ENCODE measurements at regions not wholly inside any gene's neighbourhood (a gene's known extent, or its start where the extent isn't known, plus 50 kb on each side); places are given as distances from the start of the nearest gene placed in this dataset.

DNA sequence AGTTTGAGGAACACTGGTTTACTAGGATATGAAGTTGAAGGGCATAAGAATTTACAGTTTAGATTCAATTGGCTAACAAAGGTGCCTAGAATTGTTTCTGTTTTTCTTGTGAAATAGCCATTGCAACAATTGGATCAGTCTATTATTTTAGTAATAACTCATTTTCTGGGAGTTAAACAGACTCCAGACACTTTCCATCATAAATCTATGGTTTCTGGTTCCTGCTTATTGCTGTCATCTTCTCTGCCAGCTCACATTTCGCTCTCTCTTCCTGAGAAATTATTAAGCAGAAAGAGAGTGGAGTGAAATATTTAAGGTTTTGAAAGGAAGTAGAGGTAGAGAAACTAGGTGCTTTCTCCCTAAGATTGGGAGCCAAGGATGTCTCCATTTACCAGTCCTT is 165.1 kb upstream of the PRR16 start:
- TF ChIP-seq, protein P1, sequence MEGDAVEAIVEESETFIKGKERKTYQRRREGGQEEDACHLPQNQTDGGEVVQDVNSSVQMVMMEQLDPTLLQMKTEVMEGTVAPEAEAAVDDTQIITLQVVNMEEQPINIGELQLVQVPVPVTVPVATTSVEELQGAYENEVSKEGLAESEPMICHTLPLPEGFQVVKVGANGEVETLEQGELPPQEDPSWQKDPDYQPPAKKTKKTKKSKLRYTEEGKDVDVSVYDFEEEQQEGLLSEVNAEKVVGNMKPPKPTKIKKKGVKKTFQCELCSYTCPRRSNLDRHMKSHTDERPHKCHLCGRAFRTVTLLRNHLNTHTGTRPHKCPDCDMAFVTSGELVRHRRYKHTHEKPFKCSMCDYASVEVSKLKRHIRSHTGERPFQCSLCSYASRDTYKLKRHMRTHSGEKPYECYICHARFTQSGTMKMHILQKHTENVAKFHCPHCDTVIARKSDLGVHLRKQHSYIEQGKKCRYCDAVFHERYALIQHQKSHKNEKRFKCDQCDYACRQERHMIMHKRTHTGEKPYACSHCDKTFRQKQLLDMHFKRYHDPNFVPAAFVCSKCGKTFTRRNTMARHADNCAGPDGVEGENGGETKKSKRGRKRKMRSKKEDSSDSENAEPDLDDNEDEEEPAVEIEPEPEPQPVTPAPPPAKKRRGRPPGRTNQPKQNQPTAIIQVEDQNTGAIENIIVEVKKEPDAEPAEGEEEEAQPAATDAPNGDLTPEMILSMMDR (IDR thresholded peaks at IDR 0.05), result no peak
- H3K4me3 ChIP-seq, result no peak overlapping the region
- ATAC-seq (ENCODE audit: insufficient number of reproducible peaks, low FRiP score, low read depth), result no peak

DNA sequence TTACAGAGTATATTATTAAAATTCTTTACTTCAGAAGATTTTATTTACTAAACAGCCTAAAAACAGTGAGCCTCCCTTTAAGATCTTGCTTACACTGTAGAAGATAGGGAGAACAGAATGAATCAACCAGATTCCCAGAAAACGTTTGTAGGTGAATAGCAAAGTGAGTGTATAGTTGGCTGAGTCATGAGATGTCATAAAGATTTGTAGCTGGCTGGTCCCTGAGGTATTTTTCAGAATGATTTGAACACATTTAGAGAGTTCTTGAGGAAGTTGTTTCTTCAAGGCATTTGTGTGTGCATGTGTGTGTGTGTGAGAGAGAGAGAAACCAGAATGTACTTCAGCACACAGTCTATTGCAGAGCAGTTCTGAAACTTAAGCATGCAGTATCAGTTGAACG is 159.4 kb upstream of the PRR16 start:
- H3K4me1 ChIP-seq (ENCODE audit: control insufficient read depth in 1 of 2, low read depth in 2 of 2), result no peaks in the 10 kb centered on the region
- ATAC-seq (ENCODE audit: insufficient number of reproducible peaks, low FRiP score, low read depth) (no peak), DNase-seq (ENCODE audit: low spot score) (no peak)
- TF ChIP-seq, protein P1 (IDR thresholded peaks at IDR 0.05), result no peak
- no peaks in the 10 kb centered on the region for H3K27me3 ChIP-seq (replicated peaks; ENCODE audit: insufficient read depth)
- no peak overlapping the region for H3K27ac ChIP-seq
- no peaks in the 10 kb centered on the region for H3K36me3 ChIP-seq
- H3K4me3 ChIP-seq, result no peak overlapping the region
- H3K9me3 ChIP-seq, result no peaks in the 10 kb centered on the region

More for the DNA sequence above, 165.1 kb upstream of the PRR16 start:
- peaks cover 3 to 20% of the 10 kb centered on the region in 2 donors for H3K4me1 ChIP-seq (ENCODE audit: control insufficient read depth in 1 of 2, low read depth in 2 of 2)
- H3K9me3 ChIP-seq, result no peaks in the 10 kb centered on the region
- no peaks in the 10 kb centered on the region for H3K27me3 ChIP-seq (replicated peaks; ENCODE audit: insufficient read depth)
- DNase-seq (ENCODE audit: low spot score), result no peak
- no peak overlapping the region for H3K27ac ChIP-seq
- no peaks in the 10 kb centered on the region for H3K36me3 ChIP-seq

DNA sequence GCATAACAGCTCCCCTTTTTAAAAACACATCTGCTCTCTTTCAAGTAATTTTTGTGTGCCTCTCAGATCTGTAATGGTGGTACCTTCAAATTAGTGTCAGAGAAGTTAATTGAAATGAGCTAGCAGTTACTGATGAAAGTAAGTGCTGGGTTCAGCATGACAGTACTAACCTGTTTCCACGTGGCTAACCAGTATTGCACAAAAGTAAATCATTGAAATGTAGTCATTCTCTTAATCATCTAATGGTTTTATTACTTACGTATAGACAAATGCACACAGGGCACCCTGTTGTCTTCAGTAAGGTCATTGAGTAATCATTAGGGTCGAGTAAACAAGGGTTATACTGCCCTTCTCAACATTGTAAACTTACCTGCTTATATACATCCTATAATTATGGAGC is 157.8 kb upstream of the PRR16 start:
- Histone ChIP-seq H3K27ac (no peak overlapping the region), H3K27me3 (replicated peaks; ENCODE audit: insufficient read depth) (no peaks in the 10 kb centered on the region), H3K36me3 (no peaks in the 10 kb centered on the region), H3K4me3 (no peak overlapping the region), H3K4me1 (ENCODE audit: control insufficient read depth in 1 of 2, low read depth in 2 of 2) (no peaks in the 10 kb centered on the region), H3K9me3 (no peaks in the 10 kb centered on the region)
- ATAC-seq (ENCODE audit: insufficient number of reproducible peaks, low FRiP score, low read depth) (no peak), DNase-seq (ENCODE audit: low spot score) (no peak)
- TF ChIP-seq, protein P1 (IDR thresholded peaks at IDR 0.05), result no peak

DNA sequence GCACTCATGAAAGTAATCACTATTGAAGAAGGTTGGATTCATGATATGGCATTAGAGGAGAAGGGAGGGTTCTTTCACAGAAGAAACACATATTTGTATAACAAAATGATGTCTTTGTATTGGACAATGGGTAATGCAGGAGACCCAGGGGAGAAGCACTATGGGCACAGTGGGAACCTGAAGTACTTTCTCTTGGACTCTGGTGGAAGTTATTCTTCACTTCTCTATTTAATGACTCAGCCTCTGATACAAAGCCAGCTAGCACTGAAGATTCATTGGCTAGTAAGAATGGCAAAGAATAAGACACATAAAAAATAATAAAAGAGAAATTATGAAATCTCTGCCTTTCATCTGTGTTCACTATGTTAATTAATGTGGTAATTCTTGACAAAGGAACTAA is 149.9 kb upstream of the PRR16 start:
- H3K27me3 ChIP-seq (replicated peaks; ENCODE audit: insufficient read depth), result no peaks in the 10 kb centered on the region

DNA sequence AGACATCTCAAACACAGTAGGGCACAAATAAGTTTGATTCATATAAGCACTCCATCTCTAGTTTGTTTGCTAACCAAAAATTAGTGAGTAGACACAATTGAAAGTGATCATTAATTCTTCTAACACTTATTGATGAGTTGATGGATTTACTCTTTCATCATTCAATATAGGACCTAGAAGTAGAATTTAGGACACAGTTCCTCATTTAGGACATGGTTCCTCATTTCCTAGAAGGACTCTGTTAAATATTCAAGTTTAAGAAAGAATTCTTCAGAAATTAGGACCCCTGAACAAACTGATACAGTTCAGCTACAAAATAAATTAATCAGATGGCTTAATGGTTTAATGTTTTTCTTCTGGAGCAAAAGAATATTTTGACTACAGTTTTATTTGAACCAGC is 143.5 kb upstream of the PRR16 start:
- DNase-seq (ENCODE audit: low spot score) (no peak), ATAC-seq (ENCODE audit: insufficient number of reproducible peaks, low FRiP score, low read depth) (no peak)
- H3K4me3 ChIP-seq, result no peak overlapping the region
- no peaks in the 10 kb centered on the region for H3K4me1 ChIP-seq (ENCODE audit: control insufficient read depth in 1 of 2, low read depth in 2 of 2)
- TF ChIP-seq, protein P1 (IDR thresholded peaks at IDR 0.05), result no peak
- no peaks in the 10 kb centered on the region for H3K27me3 ChIP-seq (replicated peaks; ENCODE audit: insufficient read depth)
- H3K9me3 ChIP-seq, result no peaks in the 10 kb centered on the region
- no peaks in the 10 kb centered on the region for H3K36me3 ChIP-seq
- no peak overlapping the region for H3K27ac ChIP-seq

More for the DNA sequence above, 149.9 kb upstream of the PRR16 start:
- ATAC-seq (ENCODE audit: insufficient number of reproducible peaks, low FRiP score, low read depth) (no peak), DNase-seq (ENCODE audit: low spot score) (no peak)
- TF ChIP-seq, protein P1 (IDR thresholded peaks at IDR 0.05), result no peak
- Histone ChIP-seq H3K36me3 (no peaks in the 10 kb centered on the region), H3K4me3 (no peak overlapping the region), H3K27ac (no peak overlapping the region), H3K4me1 (ENCODE audit: control insufficient read depth in 1 of 2, low read depth in 2 of 2) (no peaks in the 10 kb centered on the region), H3K9me3 (no peaks in the 10 kb centered on the region)
